ENCODE measurements at regions not wholly inside any gene's neighbourhood (a gene's known extent, or its start where the extent isn't known, plus 50 kb on each side); places are given as distances from the start of the nearest gene placed in this dataset.

GRCh38 chr1:164969253-164969652 is 387.3 kb downstream of the LMX1A start:
- Histone ChIP-seq H3K4me3 (ENCODE audit: low read length) (no peak overlapping the region), H3K4me1 (ENCODE audit: control insufficient read depth, insufficient read depth, low read length) (no peaks in the 10 kb centered on the region), H3K36me3 (ENCODE audit: control insufficient read depth, insufficient read depth, low read length, severe bottlenecking) (no peaks in the 10 kb centered on the region), H3K9me3 (ENCODE audit: control insufficient read depth, low read length) (peaks cover 3% of the 10 kb centered on the region), H3K27me3 (replicated peaks; ENCODE audit: control insufficient read depth, insufficient read depth, low read length) (no peaks in the 10 kb centered on the region), H3K9ac (ENCODE audit: low read length) (no peak overlapping the region)
- DNase-seq (ENCODE audit: low read depth): no peak

- Histone ChIP-seq H3K9me3 (ENCODE audit: control insufficient read depth, low read length) (peaks cover 3% of the 10 kb centered on the region), H3K36me3 (ENCODE audit: control insufficient read depth, insufficient read depth, low read length, severe bottlenecking) (no peaks in the 10 kb centered on the region), H3K27me3 (replicated peaks; ENCODE audit: control insufficient read depth, insufficient read depth, low read length) (no peaks in the 10 kb centered on the region), H3K4me1 (ENCODE audit: control insufficient read depth, insufficient read depth, low read length) (no peaks in the 10 kb centered on the region), H3K4me3 (ENCODE audit: low read length) (no peak overlapping the region), H3K9ac (ENCODE audit: low read length) (no peak overlapping the region)
- DNase-seq (ENCODE audit: low read depth): no peak
These were observed 389.2 kb downstream of the LMX1A start for GRCh38 chr1:164967300-164967699.

- Histone ChIP-seq H3K27me3 (replicated peaks; ENCODE audit: control insufficient read depth, insufficient read depth, low read length) (no peaks in the 10 kb centered on the region), H3K9me3 (ENCODE audit: control insufficient read depth, low read length) (no peaks in the 10 kb centered on the region), H3K4me1 (ENCODE audit: control insufficient read depth, insufficient read depth, low read length) (peaks cover 3% of the 10 kb centered on the region), H3K36me3 (ENCODE audit: control insufficient read depth, insufficient read depth, low read length, severe bottlenecking) (no peaks in the 10 kb centered on the region), H3K4me3 (ENCODE audit: low read length) (no peak overlapping the region), H3K9ac (ENCODE audit: low read length) (no peak overlapping the region)
- DNase-seq (ENCODE audit: low read depth): no peak
These were observed 394.8 kb downstream of the LMX1A start for GRCh38 chr1:164961715-164962114.

- H3K9ac ChIP-seq (ENCODE audit: low read length): no peak overlapping the region
- peaks cover 3% of the 10 kb centered on the region for H3K4me1 ChIP-seq (ENCODE audit: control insufficient read depth, insufficient read depth, low read length)
- H3K27me3 ChIP-seq (replicated peaks; ENCODE audit: control insufficient read depth, insufficient read depth, low read length): no peaks in the 10 kb centered on the region
- H3K36me3 ChIP-seq (ENCODE audit: control insufficient read depth, insufficient read depth, low read length, severe bottlenecking): no peaks in the 10 kb centered on the region
- no peak for DNase-seq (ENCODE audit: low read depth)
- no peaks in the 10 kb centered on the region for H3K9me3 ChIP-seq (ENCODE audit: control insufficient read depth, low read length)
- no peak overlapping the region for H3K4me3 ChIP-seq (ENCODE audit: low read length)
These were observed 397.3 kb downstream of the LMX1A start for GRCh38 chr1:164958982-164959768.

DNA sequence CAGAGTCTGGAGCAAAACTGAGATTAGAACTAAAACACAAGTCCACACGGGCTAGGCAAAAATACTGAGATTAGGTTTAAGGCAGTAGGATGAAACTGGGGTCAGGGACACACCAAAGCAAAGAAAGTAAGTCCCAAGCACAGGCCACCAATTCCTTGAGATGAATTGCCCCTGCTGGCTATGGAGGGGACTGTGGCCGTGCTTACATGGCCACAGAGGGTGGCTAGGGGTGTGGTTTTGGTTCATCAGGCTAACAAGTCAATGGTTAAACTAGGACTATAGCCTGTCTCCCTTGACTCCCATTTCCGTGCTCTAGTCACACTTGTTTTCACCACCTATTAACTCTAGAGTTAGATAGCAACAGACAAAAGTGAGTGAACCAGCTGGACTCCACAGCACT is 394.8 kb downstream of the PBX1 start:
- no peak for DNase-seq (ENCODE audit: low read depth)
- no peak overlapping the region for H3K9ac ChIP-seq (ENCODE audit: low read length)
- peaks cover 4% of the 10 kb centered on the region for H3K27me3 ChIP-seq (replicated peaks; ENCODE audit: control insufficient read depth, insufficient read depth, low read length)
- H3K4me3 ChIP-seq (ENCODE audit: low read length): no peak overlapping the region
- peaks cover under 1% of the 10 kb centered on the region for H3K4me1 ChIP-seq (ENCODE audit: control insufficient read depth, insufficient read depth, low read length)
- no peaks in the 10 kb centered on the region for H3K36me3 ChIP-seq (ENCODE audit: control insufficient read depth, insufficient read depth, low read length, severe bottlenecking)
- peaks cover 16% of the 10 kb centered on the region for H3K9me3 ChIP-seq (ENCODE audit: control insufficient read depth, low read length)

DNA sequence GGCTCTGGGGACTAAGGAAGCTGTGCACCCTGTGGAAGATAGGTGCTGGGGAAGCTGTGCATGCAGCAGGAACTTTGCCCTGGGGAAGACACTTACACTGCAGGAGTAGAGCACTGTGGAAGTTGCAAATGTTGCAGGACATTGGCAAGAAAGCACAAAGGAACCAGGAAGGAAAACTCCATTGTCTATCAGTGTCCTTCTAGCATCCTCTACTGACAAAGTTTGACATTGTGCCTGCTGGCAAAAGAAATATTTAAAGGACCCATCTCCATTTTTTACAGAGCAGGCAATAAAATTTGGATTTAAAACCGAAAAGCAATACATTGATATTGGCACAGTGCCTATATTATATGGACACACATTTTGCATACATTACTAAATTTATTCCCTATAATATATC is 394.1 kb downstream of the PBX1 start:
- Histone ChIP-seq H3K4me3 (ENCODE audit: low read length) (no peak overlapping the region), H3K9me3 (ENCODE audit: control insufficient read depth, low read length) (peaks cover 23% of the 10 kb centered on the region), H3K27me3 (replicated peaks; ENCODE audit: control insufficient read depth, insufficient read depth, low read length) (peaks cover 4% of the 10 kb centered on the region), H3K9ac (ENCODE audit: low read length) (no peak overlapping the region), H3K4me1 (ENCODE audit: control insufficient read depth, insufficient read depth, low read length) (no peaks in the 10 kb centered on the region), H3K36me3 (ENCODE audit: control insufficient read depth, insufficient read depth, low read length, severe bottlenecking) (no peaks in the 10 kb centered on the region)
- DNase-seq (ENCODE audit: low read depth): no peak

DNA sequence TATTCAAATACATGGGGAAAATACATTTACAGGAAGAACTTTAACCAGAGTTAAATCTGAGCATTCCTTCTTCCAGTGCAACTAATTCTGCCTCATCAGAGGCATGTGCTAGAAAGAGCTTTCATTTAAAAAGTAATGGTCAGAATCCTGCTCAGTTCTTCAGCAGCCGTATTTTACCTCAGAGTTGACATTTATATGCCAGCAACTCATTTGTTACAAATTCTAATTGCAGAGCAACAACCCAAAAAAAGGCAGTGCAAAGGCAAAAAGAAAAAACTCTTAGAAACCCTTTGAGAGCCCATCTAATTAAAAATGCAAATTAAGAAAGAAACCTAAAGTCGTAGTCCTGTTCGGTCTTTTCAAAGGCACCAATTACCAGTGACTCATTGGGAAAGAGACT is 392.5 kb downstream of the PBX1 start:
- Histone ChIP-seq H3K4me1 (ENCODE audit: control insufficient read depth, insufficient read depth, low read length) (no peaks in the 10 kb centered on the region), H3K27me3 (replicated peaks; ENCODE audit: control insufficient read depth, insufficient read depth, low read length) (peaks cover 4% of the 10 kb centered on the region), H3K9me3 (ENCODE audit: control insufficient read depth, low read length) (peaks cover 35% of the 10 kb centered on the region), H3K4me3 (ENCODE audit: low read length) (no peak overlapping the region), H3K36me3 (ENCODE audit: control insufficient read depth, insufficient read depth, low read length, severe bottlenecking) (no peaks in the 10 kb centered on the region), H3K9ac (ENCODE audit: low read length) (no peak overlapping the region)
- DNase-seq (ENCODE audit: low read depth): no peak

GRCh38 chr1:164950541-164950986 is 391.6 kb downstream of the PBX1 start:
- no peak for DNase-seq (ENCODE audit: low read depth)

DNA sequence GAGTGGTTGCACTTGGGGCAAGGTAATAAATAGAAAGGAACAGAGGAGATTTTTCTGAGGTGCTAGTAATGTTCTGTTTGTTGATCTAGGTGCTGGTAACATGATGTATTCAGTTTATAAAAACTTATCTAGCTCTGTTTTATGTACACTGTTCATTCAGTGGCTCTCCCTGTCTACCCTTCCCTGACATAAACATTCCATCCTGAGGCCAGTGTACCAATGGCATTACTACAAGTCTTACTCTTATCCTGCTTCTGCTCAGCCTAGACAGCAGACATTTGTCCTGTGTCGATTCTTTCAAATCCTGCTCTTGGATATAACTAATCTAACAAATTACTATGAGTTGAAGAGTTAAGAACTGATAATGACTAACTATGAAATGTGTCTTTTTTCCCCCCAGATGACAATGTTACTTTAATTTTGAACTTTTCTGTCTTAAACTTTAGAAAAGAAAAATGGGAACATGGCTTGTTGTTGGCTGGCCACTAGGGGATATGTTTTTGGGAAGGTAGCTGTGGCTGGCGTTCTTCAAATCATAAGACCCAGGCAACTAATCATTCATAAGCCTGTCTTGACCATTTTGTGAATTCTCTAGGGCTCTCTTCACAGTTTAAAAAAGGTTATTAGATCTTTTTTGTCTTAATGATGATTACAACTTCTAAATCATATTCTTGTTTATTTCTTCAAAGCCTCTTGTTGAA is 390.9 kb downstream of the PBX1 start:
- Histone ChIP-seq H3K9me3 (ENCODE audit: control insufficient read depth, low read length) (peaks cover 35% of the 10 kb centered on the region), H3K9ac (ENCODE audit: low read length) (no peak overlapping the region), H3K36me3 (ENCODE audit: control insufficient read depth, insufficient read depth, low read length, severe bottlenecking) (no peaks in the 10 kb centered on the region), H3K4me3 (ENCODE audit: low read length) (no peak overlapping the region), H3K27me3 (replicated peaks; ENCODE audit: control insufficient read depth, insufficient read depth, low read length) (peaks cover 4% of the 10 kb centered on the region), H3K4me1 (ENCODE audit: control insufficient read depth, insufficient read depth, low read length) (no peaks in the 10 kb centered on the region)
- no peak for DNase-seq (ENCODE audit: low read depth)

More at GRCh38 chr1:164950541-164950986, 391.6 kb downstream of the PBX1 start:
- Histone ChIP-seq H3K9me3 (ENCODE audit: control insufficient read depth, low read length) (peaks cover 35% of the 10 kb centered on the region), H3K9ac (ENCODE audit: low read length) (no peak overlapping the region), H3K4me1 (ENCODE audit: control insufficient read depth, insufficient read depth, low read length) (no peaks in the 10 kb centered on the region), H3K36me3 (ENCODE audit: control insufficient read depth, insufficient read depth, low read length, severe bottlenecking) (no peaks in the 10 kb centered on the region), H3K4me3 (ENCODE audit: low read length) (no peak overlapping the region), H3K27me3 (replicated peaks; ENCODE audit: control insufficient read depth, insufficient read depth, low read length) (peaks cover 4% of the 10 kb centered on the region)

- H3K27me3 ChIP-seq (replicated peaks; ENCODE audit: control insufficient read depth, insufficient read depth, low read length): peaks cover 4% of the 10 kb centered on the region
- H3K9me3 ChIP-seq (ENCODE audit: control insufficient read depth, low read length): peaks cover 35% of the 10 kb centered on the region
- no peak for DNase-seq (ENCODE audit: low read depth)
- H3K4me1 ChIP-seq (ENCODE audit: control insufficient read depth, insufficient read depth, low read length): no peaks in the 10 kb centered on the region
- H3K36me3 ChIP-seq (ENCODE audit: control insufficient read depth, insufficient read depth, low read length, severe bottlenecking): no peaks in the 10 kb centered on the region
- no peak overlapping the region for H3K4me3 ChIP-seq (ENCODE audit: low read length)
- H3K9ac ChIP-seq (ENCODE audit: low read length): no peak overlapping the region
These were observed 389.1 kb downstream of the PBX1 start for GRCh38 chr1:164948101-164948500.

DNA sequence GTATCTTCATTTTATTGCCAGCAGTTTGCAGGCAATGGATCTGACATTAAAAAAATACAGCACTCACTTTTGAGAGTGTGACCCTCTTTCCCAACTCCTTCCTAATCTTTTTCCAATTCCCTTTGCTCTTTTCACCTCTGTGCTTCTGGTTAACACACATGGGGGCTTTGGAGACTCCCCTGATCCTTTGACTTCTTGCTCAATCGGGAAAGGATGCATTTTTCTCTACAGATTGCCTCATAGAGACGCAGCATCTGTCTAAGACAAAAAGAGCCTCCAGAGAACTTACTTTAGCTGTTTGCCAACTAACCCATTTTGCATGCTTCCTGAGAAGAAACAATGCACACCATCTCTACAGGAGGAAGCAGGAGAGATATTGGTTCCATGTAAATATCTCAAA is 378.3 kb downstream of the PBX1 start:
- Histone ChIP-seq H3K9ac (ENCODE audit: low read length) (no peak overlapping the region), H3K9me3 (ENCODE audit: control insufficient read depth, low read length) (no peaks in the 10 kb centered on the region), H3K4me3 (ENCODE audit: low read length) (no peak overlapping the region), H3K4me1 (ENCODE audit: control insufficient read depth, insufficient read depth, low read length) (no peaks in the 10 kb centered on the region), H3K27me3 (replicated peaks; ENCODE audit: control insufficient read depth, insufficient read depth, low read length) (peaks cover 3% of the 10 kb centered on the region), H3K36me3 (ENCODE audit: control insufficient read depth, insufficient read depth, low read length, severe bottlenecking) (no peaks in the 10 kb centered on the region)
- no peak for DNase-seq (ENCODE audit: low read depth)

Measured in adipocyte (in vitro differentiated cells).